Mesothelial cell of epicardium (in vitro differentiated cells): ENCODE measurements at regions not wholly inside any gene's neighbourhood (a gene's known extent, or its start where the extent isn't known, plus 50 kb on each side); places are given as distances from the start of the nearest gene placed in this dataset.

Source experiments
- DNase-seq, 2 experiments: peaks; one replicate each; pipeline ENCODE4 v3.0.0; 2021; ENCODE audit warnings: low spot score in 2 of 2; ENCODE audit not compliant: unreplicated experiment in 2 of 2
- H3K27ac Mint-ChIP-seq: 2 replicates; pipeline ENCODE4 v1.8.0; 2021; ENCODE audit warnings: mixed read lengths
- H3K27me3 Mint-ChIP-seq: 2 replicates; pipeline ENCODE4 v1.8.0; 2021; ENCODE audit warnings: low read depth, mixed read lengths
- H3K36me3 Mint-ChIP-seq: 2 replicates; pipeline ENCODE4 v1.8.0; 2021; ENCODE audit warnings: mixed read lengths
- H3K4me1 Mint-ChIP-seq: 2 replicates; pipeline ENCODE4 v1.8.0; 2021; ENCODE audit warnings: mixed read lengths
- H3K4me3 Mint-ChIP-seq: 2 replicates; pipeline ENCODE4 v1.8.0; 2021; ENCODE audit warnings: mild to moderate bottlenecking, moderate library complexity, mixed read lengths
- H3K9me3 Mint-ChIP-seq: 2 replicates; pipeline ENCODE4 v1.8.0; 2021; ENCODE audit warnings: mixed read lengths
- CTCF ChIP-seq: fragments of 200-600 bp; sonication (generic); IDR thresholded peaks from one replicate; pipeline ENCODE4 v1.5.0; 2021; ENCODE audit warnings: antibody characterized with exemption; ENCODE audit not compliant: unreplicated experiment

- H3K27ac Mint-ChIP-seq = no peak overlapping the region
- no peak for TF ChIP-seq CTCF
- DNase-seq = no peak
These were observed 573.4 kb upstream of the PPP2R3A start for GRCh38 chr3:135392151-135392550.

GRCh38 chr3:135393159-135393558, 572.4 kb upstream of the PPP2R3A start:
- Mint-ChIP-seq H3K36me3 (peaks cover 13% of the 10 kb centered on the region), H3K9me3 (peaks cover 40% of the 10 kb centered on the region), H3K4me3 (no peak overlapping the region), H3K27me3 (no peaks in the 10 kb centered on the region), H3K27ac (no peak overlapping the region), H3K4me1 (no peaks in the 10 kb centered on the region)
- no peak for DNase-seq
- no peak for TF ChIP-seq CTCF

More at GRCh38 chr3:135392151-135392550, 573.4 kb upstream of the PPP2R3A start:
- Mint-ChIP-seq H3K36me3 (peaks cover 13% of the 10 kb centered on the region), H3K4me1 (no peaks in the 10 kb centered on the region), H3K27me3 (no peaks in the 10 kb centered on the region), H3K4me3 (no peak overlapping the region), H3K9me3 (peaks cover 40% of the 10 kb centered on the region)

- no peak overlapping the region for H3K27ac Mint-ChIP-seq
These were observed 571.5 kb upstream of the PPP2R3A start for GRCh38 chr3:135393898-135394525.

GRCh38 chr3:135412475-135412874, 553.1 kb upstream of the PPP2R3A start:
- no peak for DNase-seq
- H3K9me3 Mint-ChIP-seq = no peaks in the 10 kb centered on the region

More at GRCh38 chr3:135393898-135394525, 571.5 kb upstream of the PPP2R3A start:
- Mint-ChIP-seq H3K4me1 (no peaks in the 10 kb centered on the region), H3K4me3 (no peak overlapping the region), H3K27me3 (no peaks in the 10 kb centered on the region), H3K36me3 (peaks cover 13% of the 10 kb centered on the region), H3K9me3 (peaks cover 41% of the 10 kb centered on the region)
- DNase-seq = no peak
- TF ChIP-seq CTCF = no peak

GRCh38 chr3:135416182-135416581, 549.3 kb upstream of the PPP2R3A start:
- peaks cover 8% of the 10 kb centered on the region for H3K36me3 Mint-ChIP-seq
- H3K4me3 Mint-ChIP-seq = no peak overlapping the region
- peaks cover 4% of the 10 kb centered on the region for H3K9me3 Mint-ChIP-seq
- no peaks in the 10 kb centered on the region for H3K27me3 Mint-ChIP-seq
- peaks cover 1% of the 10 kb centered on the region for H3K4me1 Mint-ChIP-seq
- no peak for DNase-seq
- H3K27ac Mint-ChIP-seq = no peak overlapping the region
- TF ChIP-seq CTCF = no peak

More at GRCh38 chr3:135412475-135412874, 553.1 kb upstream of the PPP2R3A start:
- H3K4me3 Mint-ChIP-seq = no peak overlapping the region
- no peak overlapping the region for H3K27ac Mint-ChIP-seq
- H3K4me1 Mint-ChIP-seq = no peaks in the 10 kb centered on the region
- no peak for TF ChIP-seq CTCF
- no peaks in the 10 kb centered on the region for H3K27me3 Mint-ChIP-seq
- no peaks in the 10 kb centered on the region for H3K36me3 Mint-ChIP-seq
